Vagina (tissue), 2 donors: ENCODE measurements at regions not wholly inside any gene's neighbourhood (a gene's known extent, or its start where the extent isn't known, plus 50 kb on each side); places are given as distances from the start of the nearest gene placed in this dataset.

Source experiments
- POLR2A ChIP-seq, 2 donors: fragments of 450-650 bp; IDR thresholded peaks; one replicate each; pipeline ENCODE4 v1.6.1; 2017; ENCODE audit warnings: antibody characterized with exemption in 2 of 2, mild to moderate bottlenecking in 2 of 2, moderate library complexity in 2 of 2
- POLR2AphosphoS5 ChIP-seq, 2 donors: sonication (generic); formaldehyde crosslinking; IDR thresholded peaks; one replicate each; pipeline ENCODE4 v1.9.0; 2017; ENCODE audit warnings: antibody characterized with exemption in 2 of 2, mild to moderate bottlenecking in 2 of 2, low read depth in 1 of 2; ENCODE audit not compliant: insufficient read depth in 1 of 2
- TF ChIP-seq, protein P1 (sequence below), 3 experiments: fragments of 450-650 bp in 2 of 3; fragments of 200-600 bp in 1 of 3; sonication (generic) in 1 of 3; IDR thresholded peaks; one replicate each; pipeline ENCODE4 v1.5.1; 2017 to 2019; ENCODE audit warnings: antibody characterized with exemption in 3 of 3, mild to moderate bottlenecking in 2 of 3, moderate library complexity in 2 of 3

DNA sequence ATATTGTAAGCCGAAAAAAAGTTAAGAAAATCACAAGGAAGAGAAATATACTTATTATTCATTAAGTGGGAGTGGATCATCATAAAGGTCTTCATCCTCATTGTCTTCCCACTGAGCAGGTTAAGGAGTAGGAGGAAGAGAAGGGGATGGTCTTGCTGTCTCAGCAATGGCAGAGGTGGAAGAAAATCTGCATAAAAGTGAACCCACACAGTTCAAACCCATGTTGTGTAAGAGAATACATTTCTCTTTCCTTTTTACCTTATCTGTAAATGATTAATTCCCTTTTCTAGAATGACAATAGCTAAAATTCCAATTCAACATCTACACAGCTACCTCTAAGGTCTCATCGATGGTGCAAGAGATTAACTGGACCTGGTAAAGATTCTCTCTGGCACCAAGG, 904.6 kb downstream of the EPHA3 start:
- TF ChIP-seq, protein P1, sequence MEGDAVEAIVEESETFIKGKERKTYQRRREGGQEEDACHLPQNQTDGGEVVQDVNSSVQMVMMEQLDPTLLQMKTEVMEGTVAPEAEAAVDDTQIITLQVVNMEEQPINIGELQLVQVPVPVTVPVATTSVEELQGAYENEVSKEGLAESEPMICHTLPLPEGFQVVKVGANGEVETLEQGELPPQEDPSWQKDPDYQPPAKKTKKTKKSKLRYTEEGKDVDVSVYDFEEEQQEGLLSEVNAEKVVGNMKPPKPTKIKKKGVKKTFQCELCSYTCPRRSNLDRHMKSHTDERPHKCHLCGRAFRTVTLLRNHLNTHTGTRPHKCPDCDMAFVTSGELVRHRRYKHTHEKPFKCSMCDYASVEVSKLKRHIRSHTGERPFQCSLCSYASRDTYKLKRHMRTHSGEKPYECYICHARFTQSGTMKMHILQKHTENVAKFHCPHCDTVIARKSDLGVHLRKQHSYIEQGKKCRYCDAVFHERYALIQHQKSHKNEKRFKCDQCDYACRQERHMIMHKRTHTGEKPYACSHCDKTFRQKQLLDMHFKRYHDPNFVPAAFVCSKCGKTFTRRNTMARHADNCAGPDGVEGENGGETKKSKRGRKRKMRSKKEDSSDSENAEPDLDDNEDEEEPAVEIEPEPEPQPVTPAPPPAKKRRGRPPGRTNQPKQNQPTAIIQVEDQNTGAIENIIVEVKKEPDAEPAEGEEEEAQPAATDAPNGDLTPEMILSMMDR (IDR thresholded peaks at IDR 0.05), result no peak
- TF ChIP-seq POLR2A (IDR thresholded peaks at IDR 0.05), result no peak
- TF ChIP-seq POLR2AphosphoS5 (IDR thresholded peaks at IDR 0.05; ENCODE audit: insufficient read depth in 1 of 2, low read depth in 1 of 2), result no peak
